ENCODE measurements at regions not wholly inside any gene's neighbourhood (a gene's known extent, or its start where the extent isn't known, plus 50 kb on each side); places are given as distances from the start of the nearest gene placed in this dataset.
"Not testable (repeated sequence)": the region's sequence is repeated elsewhere in the genome, so short reads cannot be mapped to it uniquely, and the experiment has no call there.

- no peak for DNase-seq (ENCODE audit: low read depth)
Measured at GRCh38 chr14:96686126-96686525, 111.1 kb upstream of the VRK1 start.

DNA sequence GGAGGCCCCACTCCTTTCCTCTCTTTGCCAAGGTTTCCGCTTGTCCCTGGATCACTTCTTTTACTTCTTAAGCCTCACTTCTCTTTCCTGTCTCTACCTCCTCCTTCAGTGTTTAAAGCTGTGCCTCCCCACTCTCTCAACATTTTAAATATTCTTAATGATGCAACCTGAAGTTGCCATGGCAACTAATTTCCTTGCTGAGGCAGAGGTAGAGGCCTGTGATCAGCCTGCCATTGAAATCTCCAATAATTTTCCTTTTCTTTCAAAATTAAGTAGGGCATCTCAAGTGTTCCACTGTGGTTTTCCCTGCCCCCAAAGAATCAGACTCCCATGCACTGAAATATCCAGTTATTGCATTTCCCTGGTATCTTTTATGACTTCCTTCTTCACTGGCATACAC is 108.6 kb upstream of the VRK1 start:
- DNase-seq (ENCODE audit: low read depth): no peak

GRCh38 chr14:96690713-96691383 is 106.3 kb upstream of the VRK1 start:
- no peak for DNase-seq (ENCODE audit: low read depth)

- DNase-seq (ENCODE audit: low read depth): no peak
Measured at GRCh38 chr14:96693252-96693820, 103.8 kb upstream of the VRK1 start.

GRCh38 chr14:96693987-96694386 is 103.2 kb upstream of the VRK1 start:
- DNase-seq (ENCODE audit: low read depth): no peak

GRCh38 chr14:96698960-96699539 is 98.1 kb upstream of the VRK1 start:
- DNase-seq (ENCODE audit: low read depth): peak; percentile 1

GRCh38 chr14:96699666-96700065 is 97.5 kb upstream of the VRK1 start:
- no peak for DNase-seq (ENCODE audit: low read depth)

- DNase-seq (ENCODE audit: low read depth): no peak
Measured at GRCh38 chr14:96702831-96703230, 94.4 kb upstream of the VRK1 start.

GRCh38 chr14:96705422-96706092 is 91.6 kb upstream of the VRK1 start:
- no peak for DNase-seq (ENCODE audit: low read depth)

GRCh38 chr14:96706893-96707292 is 90.3 kb upstream of the VRK1 start:
- DNase-seq (ENCODE audit: low read depth): no peak

DNA sequence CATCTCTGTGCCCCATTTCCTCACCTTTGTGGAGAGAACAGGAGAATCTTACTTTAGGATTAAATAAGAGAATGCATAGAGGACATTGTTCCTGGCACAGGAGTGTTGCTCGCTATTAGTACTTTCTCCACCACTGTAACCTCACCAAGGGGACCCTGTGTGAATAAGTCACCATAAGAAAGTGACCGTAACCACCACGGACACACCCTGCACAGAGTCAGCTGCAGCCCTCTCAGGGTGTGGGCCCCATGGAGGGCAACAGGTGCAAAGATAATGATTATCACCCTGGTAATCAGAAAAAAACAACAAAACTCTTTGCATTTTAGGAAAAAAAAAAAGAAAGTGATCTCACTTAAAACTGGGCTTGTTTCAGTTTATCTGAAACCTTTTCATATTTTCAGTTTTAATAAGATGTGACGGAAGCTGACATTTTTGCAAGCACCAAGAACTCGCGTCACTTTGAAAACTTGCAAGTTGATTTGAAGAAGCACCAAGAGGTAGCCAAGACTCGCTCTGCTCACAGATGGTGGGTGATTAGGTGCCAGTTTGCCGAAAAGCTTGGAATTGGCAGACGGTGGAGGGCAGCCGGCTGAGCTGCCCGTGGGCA is 87.0 kb upstream of the VRK1 start:
- DNase-seq (ENCODE audit: low read depth): no peak

GRCh38 chr14:96711559-96712267 is 85.5 kb upstream of the VRK1 start:
- DNase-seq (ENCODE audit: low read depth): no peak

- DNase-seq (ENCODE audit: low read depth): no peak
Measured at GRCh38 chr14:96713426-96713825, 83.8 kb upstream of the VRK1 start.

DNA sequence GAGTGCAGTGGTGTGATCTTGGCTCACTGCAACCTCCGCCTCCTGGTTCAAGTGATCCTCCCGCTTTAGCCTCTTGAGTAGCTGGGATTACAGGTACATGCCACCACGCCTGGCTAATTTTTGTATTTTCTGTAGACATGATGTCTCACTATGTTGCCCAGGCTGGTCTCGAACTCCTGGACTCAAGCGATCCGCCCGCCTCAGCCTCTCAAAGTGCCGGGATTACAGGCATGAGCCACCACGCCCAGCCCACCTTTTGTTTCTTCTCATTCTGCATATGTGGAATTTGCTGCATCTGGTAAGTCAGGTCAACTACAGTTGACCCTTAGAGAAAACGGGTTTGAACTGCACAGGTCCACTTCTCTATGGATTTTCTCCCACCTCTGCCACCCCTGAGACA is 82.6 kb upstream of the VRK1 start:
- DNase-seq (ENCODE audit: low read depth): not testable (repeated sequence)

- no peak for DNase-seq (ENCODE audit: low read depth)
Measured at GRCh38 chr14:96717116-96717515, 80.1 kb upstream of the VRK1 start.

DNA sequence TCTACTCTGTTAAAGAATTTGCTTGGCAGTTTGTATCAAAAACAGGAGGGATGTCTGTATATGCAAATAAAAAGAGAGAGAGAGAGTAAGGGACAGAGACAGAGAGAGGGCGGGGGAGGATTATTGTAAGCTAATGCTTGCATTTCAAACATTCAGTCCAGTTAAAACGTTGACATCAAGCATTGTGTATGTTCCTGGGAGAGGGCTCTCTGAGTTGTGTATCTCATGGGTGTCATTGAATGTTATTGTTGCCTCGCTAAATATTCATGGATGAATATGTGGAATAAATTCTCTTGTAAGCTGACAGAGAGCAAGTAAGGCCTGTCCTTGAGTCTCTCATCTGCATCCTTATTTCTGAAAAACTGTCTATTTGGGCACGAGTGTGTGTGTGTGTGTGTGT is 78.8 kb upstream of the VRK1 start:
- no peak for DNase-seq (ENCODE audit: low read depth)

GRCh38 chr14:96720702-96721101 is 76.5 kb upstream of the VRK1 start:
- DNase-seq (ENCODE audit: low read depth): not testable (repeated sequence)

DNA sequence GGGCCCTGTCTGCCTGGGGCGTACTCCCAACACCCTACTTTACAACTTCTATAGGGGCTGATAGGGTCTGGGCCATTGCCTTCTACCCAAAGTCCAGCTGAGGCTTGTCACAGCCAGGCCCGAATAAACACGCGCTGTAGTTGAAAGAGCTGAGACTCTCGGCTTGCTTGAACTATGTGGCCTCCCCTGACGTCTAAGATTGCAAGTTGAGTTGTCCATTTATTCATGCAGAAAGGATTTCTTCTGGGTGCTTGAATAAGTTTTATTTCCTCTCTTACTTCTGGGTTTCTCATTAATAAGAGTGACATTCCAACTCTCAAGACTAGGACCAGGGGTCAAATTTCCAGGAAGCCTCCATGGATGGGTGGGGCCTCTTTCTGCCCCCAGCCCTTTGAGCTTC is 74.4 kb upstream of the VRK1 start:
- no peak for DNase-seq (ENCODE audit: low read depth)

DNA sequence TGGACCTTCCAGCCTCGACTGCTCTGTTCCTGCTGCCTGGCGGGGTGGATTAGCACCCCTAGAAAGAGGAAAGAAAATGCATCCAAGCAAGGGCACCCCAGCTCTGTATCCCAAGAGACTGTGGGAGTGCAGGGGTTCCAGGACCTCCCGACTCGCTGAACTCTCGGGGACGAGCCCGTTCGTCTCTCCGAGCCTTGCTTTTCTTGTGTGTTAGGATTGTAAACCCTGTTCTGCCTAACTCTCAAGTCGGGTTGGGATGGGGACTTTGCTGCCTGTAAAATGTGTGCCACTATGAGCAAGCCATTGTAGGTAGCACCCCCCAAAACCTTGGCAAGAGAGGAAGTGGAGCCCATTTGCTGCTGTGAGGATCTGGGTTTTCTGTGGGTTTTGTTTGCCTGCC is 73.2 kb upstream of the VRK1 start:
- no peak for DNase-seq (ENCODE audit: low read depth)

- DNase-seq (ENCODE audit: low read depth): no peak
Measured at GRCh38 chr14:96725232-96725631, 72.0 kb upstream of the VRK1 start.

DNA sequence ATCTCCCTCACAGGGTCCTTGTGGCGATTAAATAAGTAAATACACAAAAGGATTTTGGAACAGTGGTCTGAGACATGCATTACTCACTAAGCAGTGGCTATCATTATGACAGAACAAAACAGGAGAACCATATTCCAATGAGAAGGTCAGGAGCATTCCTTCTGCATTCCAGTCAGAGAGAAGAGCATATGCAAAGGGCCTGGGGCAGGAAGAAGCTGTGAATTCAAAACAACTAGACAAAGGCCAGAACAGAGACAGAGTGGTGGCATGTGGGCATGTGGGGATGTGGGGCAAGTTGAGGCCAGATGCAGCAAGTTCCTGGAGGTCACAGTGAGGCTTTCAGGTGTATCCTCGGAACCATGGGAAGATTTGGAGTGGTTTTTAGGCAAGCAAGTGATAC is 70.1 kb upstream of the VRK1 start:
- no peak for DNase-seq (ENCODE audit: low read depth)

GRCh38 chr14:96727491-96727890 is 69.7 kb upstream of the VRK1 start:
- no peak for DNase-seq (ENCODE audit: low read depth)
